ENCODE measurements at regions not wholly inside any gene's neighbourhood (a gene's known extent, or its start where the extent isn't known, plus 50 kb on each side); places are given as distances from the start of the nearest gene placed in this dataset.

GRCh38 chr1:105072446-105072845 lies 1322.7 kb downstream of the AMY1C start:
- WGBS (ENCODE audit: insufficient coverage): 92% methylated on average over 3 of the region's 3 CpGs
- H3K4me3 Mint-ChIP-seq: no peak overlapping the region
- no peaks in the 10 kb centered on the region for H3K4me1 Mint-ChIP-seq

GRCh38 chr1:105072850-105073249 lies 1323.2 kb downstream of the AMY1C start:
- Mint-ChIP-seq H3K36me3 (no peaks in the 10 kb centered on the region), H3K4me3 (no peak overlapping the region), H3K4me1 (no peaks in the 10 kb centered on the region), H3K27me3 (ENCODE audit: low read depth in 3 of 3) (peaks cover 0 to 1% (median 0%) of the 10 kb centered on the region in 3 donors), H3K27ac (no peak overlapping the region), H3K9me3 (peaks cover 0 to 10% (median 4%) of the 10 kb centered on the region in 7 donors)
- Histone ChIP-seq H3K27ac (ENCODE audit: low read depth in 1 of 2, low read length in 2 of 2) (no peak overlapping the region), H3K27me3 (ENCODE audit: control insufficient read depth in 2 of 2, insufficient read depth in 2 of 2, low read length in 2 of 2) (no peaks in the 10 kb centered on the region), H3K79me2 (ENCODE audit: insufficient read depth, low read length) (no peaks in the 10 kb centered on the region), H2AFZ (ENCODE audit: insufficient read depth, low read depth, low read length, poor library complexity, severe bottlenecking) (no peak overlapping the region), H3K4me3 (replicated peaks in 1 of 3; ENCODE audit: low read depth in 2 of 3, low read length in 3 of 3) (no peak overlapping the region), H3K4me1 (ENCODE audit: control insufficient read depth in 1 of 2, insufficient read depth in 2 of 2, low read length in 2 of 2) (no peaks in the 10 kb centered on the region), H4K20me1 (ENCODE audit: insufficient read depth, low read length) (no peaks in the 10 kb centered on the region), H3K4me2 (replicated peaks; ENCODE audit: extremely low read depth, low read length, poor library complexity, severe bottlenecking) (no peak overlapping the region), H3K9me3 (replicated peaks in 1 of 2; ENCODE audit: control insufficient read depth in 1 of 2, insufficient read depth in 1 of 2, low read length in 2 of 2) (peaks cover 0 to 19% of the 10 kb centered on the region in 2 donors), H3K9ac (ENCODE audit: insufficient read depth, low read length, poor library complexity, severe bottlenecking) (no peak overlapping the region), H3K36me3 (replicated peaks in 1 of 2; ENCODE audit: control insufficient read depth in 1 of 2, insufficient read depth in 2 of 2, low read length in 2 of 2) (no peaks in the 10 kb centered on the region)
- no peak for TF ChIP-seq CTCF (IDR thresholded peaks at IDR 0.05)
- no peak for DNase-seq
- intact Hi-C loops (cut with micrococcal nuclease): no loop called here
- 86% methylated on average over 1 of the region's 3 CpGs for WGBS (ENCODE audit: insufficient coverage)

More at GRCh38 chr1:105072446-105072845, 1322.7 kb downstream of the AMY1C start:
- H3K4me3 ChIP-seq (replicated peaks in 1 of 3; ENCODE audit: low read depth in 2 of 3, low read length in 3 of 3): no peak overlapping the region
- no peaks in the 10 kb centered on the region for H3K36me3 ChIP-seq (replicated peaks in 1 of 2; ENCODE audit: control insufficient read depth in 1 of 2, insufficient read depth in 2 of 2, low read length in 2 of 2)
- H2AFZ ChIP-seq (ENCODE audit: insufficient read depth, low read depth, low read length, poor library complexity, severe bottlenecking): no peak overlapping the region
- H3K4me2 ChIP-seq (replicated peaks; ENCODE audit: extremely low read depth, low read length, poor library complexity, severe bottlenecking): no peak overlapping the region
- Mint-ChIP-seq H3K36me3 (no peaks in the 10 kb centered on the region), H3K27ac (no peak overlapping the region), H3K9me3 (peaks cover 0 to 10% (median 4%) of the 10 kb centered on the region in 7 donors), H3K27me3 (ENCODE audit: low read depth in 3 of 3) (peaks cover 0 to 1% (median 0%) of the 10 kb centered on the region in 3 donors)
- no peak overlapping the region for H3K9ac ChIP-seq (ENCODE audit: insufficient read depth, low read length, poor library complexity, severe bottlenecking)
- H3K79me2 ChIP-seq (ENCODE audit: insufficient read depth, low read length): no peaks in the 10 kb centered on the region
- no peak for TF ChIP-seq CTCF (IDR thresholded peaks at IDR 0.05)
- H3K27ac ChIP-seq (ENCODE audit: low read depth in 1 of 2, low read length in 2 of 2): no peak overlapping the region
- H3K27me3 ChIP-seq (ENCODE audit: control insufficient read depth in 2 of 2, insufficient read depth in 2 of 2, low read length in 2 of 2): no peaks in the 10 kb centered on the region
- no peaks in the 10 kb centered on the region for H4K20me1 ChIP-seq (ENCODE audit: insufficient read depth, low read length)
- no peak for DNase-seq
- H3K4me1 ChIP-seq (ENCODE audit: control insufficient read depth in 1 of 2, insufficient read depth in 2 of 2, low read length in 2 of 2): no peaks in the 10 kb centered on the region
- intact Hi-C loops (cut with micrococcal nuclease): no loop called here
- H3K9me3 ChIP-seq (replicated peaks in 1 of 2; ENCODE audit: control insufficient read depth in 1 of 2, insufficient read depth in 1 of 2, low read length in 2 of 2): peaks cover 0 to 19% of the 10 kb centered on the region in 2 donors
